Neural cell (in vitro differentiated cells): ENCODE measurements at regions not wholly inside any gene's neighbourhood (a gene's known extent, or its start where the extent isn't known, plus 50 kb on each side); places are given as distances from the start of the nearest gene placed in this dataset.
"Not testable (repeated sequence)": the region's sequence is repeated elsewhere in the genome, so short reads cannot be mapped to it uniquely, and the experiment has no call there.

ENCODE experiments used
- H2AFZ ChIP-seq: fragments of 200-600, 300-800 bp; sonication (generic), shearing (Covaris generic); 2 replicates; pipeline ENCODE4 v1.6.0; 2014; ENCODE audit warnings: low read depth, mild to moderate bottlenecking, antibody characterized with exemption, low read length, moderate library complexity
- H3F3A ChIP-seq: fragments of 200-600 bp; shearing (Covaris generic); 2 replicates; pipeline ENCODE4 v1.6.1; 2016; ENCODE audit warnings: mild to moderate bottlenecking, moderate library complexity, mixed read lengths, antibody characterized with exemption, low read length; ENCODE audit not compliant: insufficient read depth, poor library complexity, severe bottlenecking
- H3K27ac ChIP-seq: fragments of 200-600, 300-800 bp; sonication (generic), shearing (Covaris generic); 2 replicates; pipeline ENCODE4 v1.5.1; 2014; ENCODE audit warnings: mild to moderate bottlenecking, low read length, moderate library complexity
- H3K27me3 ChIP-seq: fragments of 300-800, 200-600 bp; sonication (generic), shearing (Covaris generic); 2 replicates; pipeline ENCODE4 v1.6.0; 2014; ENCODE audit warnings: mild to moderate bottlenecking, low read depth, low read length, moderate library complexity; ENCODE audit not compliant: insufficient read depth
- H3K36me3 ChIP-seq: fragments of 300-800, 200-600 bp; sonication (generic), shearing (Covaris generic); 2 replicates; pipeline ENCODE4 v1.5.1; 2014; ENCODE audit warnings: mild to moderate bottlenecking, antibody characterized with exemption, low read length, moderate library complexity; ENCODE audit not compliant: insufficient read depth
- H3K4me2 ChIP-seq: fragments of 300-800, 200-600 bp; sonication (generic), shearing (Covaris generic); 2 replicates; pipeline ENCODE4 v1.6.0; 2014; ENCODE audit warnings: mild to moderate bottlenecking, low read length
- H3K4me3 ChIP-seq: fragments of 300-800, 200-600 bp; sonication (generic), shearing (Covaris generic); 2 replicates; pipeline ENCODE4 v1.5.1; 2014; ENCODE audit warnings: mild to moderate bottlenecking, low read length, moderate library complexity
- H3K79me2 ChIP-seq: fragments of 200-600 bp; shearing (Covaris generic); replicated peaks from 2 replicates; pipeline ENCODE4 v1.6.0; 2014; ENCODE audit warnings: mild to moderate bottlenecking, low read length, moderate library complexity; ENCODE audit not compliant: insufficient read depth
- H3K9ac ChIP-seq: fragments of 300-800, 200-600 bp; sonication (generic), shearing (Covaris generic); 2 replicates; pipeline ENCODE4 v1.6.1; 2016; ENCODE audit warnings: mild to moderate bottlenecking, low read length, mixed read lengths
- H3K9me2 ChIP-seq: fragments of 200-600 bp; shearing (Covaris generic); 2 replicates; pipeline ENCODE4 v1.6.1; 2016; ENCODE audit warnings: mild to moderate bottlenecking, low read length, mixed read lengths; ENCODE audit not compliant: insufficient read depth
- H3K9me3 ChIP-seq: fragments of 200-600, 300-800 bp; sonication (generic), shearing (Covaris generic); 2 replicates; pipeline ENCODE4 v1.6.1; 2016; ENCODE audit warnings: mild to moderate bottlenecking, mixed run types, low read length, moderate library complexity, mixed read lengths
- H4K20me1 ChIP-seq: fragments of 200-600 bp; shearing (Covaris generic); 2 replicates; pipeline ENCODE4 v1.6.1; 2016; ENCODE audit warnings: mild to moderate bottlenecking, mixed run types; ENCODE audit not compliant: insufficient read depth
- EP300 ChIP-seq: fragments of 450-650 bp; conservative IDR thresholded peaks from 2 replicates; pipeline ENCODE4 v1.6.1; 2014; ENCODE audit warnings: antibody characterized with exemption, mild to moderate bottlenecking, moderate library complexity; ENCODE audit not compliant: poor library complexity, severe bottlenecking
- EZH2 ChIP-seq: fragments of 200-600, 300-800 bp; shearing (Covaris generic), sonication (generic); IDR thresholded peaks from 2 replicates; pipeline ENCODE4 v1.6.1; 2014; ENCODE audit warnings: antibody characterized with exemption, low read length, borderline replicate concordance, mild to moderate bottlenecking; ENCODE audit not compliant: insufficient read depth, poor library complexity, severe bottlenecking
- MXI1 ChIP-seq: fragments of 450-650 bp; conservative IDR thresholded peaks from 2 replicates; pipeline ENCODE4 v1.6.1; 2014; ENCODE audit warnings: antibody characterized with exemption, mild to moderate bottlenecking; ENCODE audit not compliant: poor library complexity, severe bottlenecking
- POLR2AphosphoS5 ChIP-seq: IDR thresholded peaks from 2 replicates; pipeline ENCODE4 v1.6.1; 2012
- RAD21 ChIP-seq: fragments of 450-650 bp; conservative IDR thresholded peaks from 2 replicates; pipeline ENCODE4 v1.6.1; 2014; ENCODE audit warnings: antibody characterized with exemption, mild to moderate bottlenecking, moderate library complexity
- SMC3 ChIP-seq: fragments of 450-650 bp; conservative IDR thresholded peaks from 2 replicates; pipeline ENCODE4 v1.6.1; 2014; ENCODE audit warnings: antibody characterized with exemption, mild to moderate bottlenecking, moderate library complexity; ENCODE audit not compliant: poor library complexity
- TAF1 ChIP-seq: IDR thresholded peaks from 2 replicates; pipeline ENCODE4 v1.6.1; 2012; ENCODE audit warnings: low read depth
- TF ChIP-seq, protein P1 (sequence below): fragments of 450-650 bp; IDR thresholded peaks from 2 replicates; pipeline ENCODE4 v1.5.1; 2014; ENCODE audit warnings: antibody characterized with exemption, mild to moderate bottlenecking, moderate library complexity; ENCODE audit not compliant: poor library complexity, severe bottlenecking
- TF ChIP-seq, protein P2 (sequence below): IDR thresholded peaks from 2 replicates; pipeline ENCODE4 v1.6.1; 2012; ENCODE audit warnings: borderline replicate concordance

DNA sequence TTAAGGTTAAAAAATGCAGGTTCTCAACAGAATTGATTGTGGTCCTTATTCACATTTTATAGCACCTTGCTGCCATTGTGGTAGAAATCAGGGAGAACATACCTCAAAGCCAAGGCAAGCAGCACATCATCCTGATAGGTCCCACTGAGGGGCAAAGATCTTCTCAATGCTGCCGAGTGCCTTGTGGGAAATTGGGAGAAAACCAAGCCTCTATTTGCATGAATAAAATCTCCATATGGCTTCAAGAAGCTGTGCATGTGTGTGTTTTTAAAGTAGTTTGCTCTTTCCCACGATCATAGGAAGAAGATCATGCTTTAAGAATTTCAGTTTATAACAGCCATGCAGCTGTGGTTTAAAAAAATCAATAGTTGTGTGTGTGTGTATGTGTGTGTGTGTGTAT is 216.9 kb upstream of the FBXL7 start:
- Histone ChIP-seq H3K9ac (no peak overlapping the region), H3K9me3 (no peaks in the 10 kb centered on the region), H3K27ac (no peak overlapping the region), H3F3A (no peaks in the 10 kb centered on the region), H3K4me2 (no peak overlapping the region), H3K9me2 (no peaks in the 10 kb centered on the region), H4K20me1 (no peaks in the 10 kb centered on the region), H3K4me3 (no peak overlapping the region), H3K79me2 (no peaks in the 10 kb centered on the region), H3K27me3 (no peaks in the 10 kb centered on the region), H2AFZ (no peak overlapping the region), H3K36me3 (no peaks in the 10 kb centered on the region)
- TF ChIP-seq SMC3, result no peak
- TF ChIP-seq EP300, result no peak
- TF ChIP-seq EZH2, result no peak
- no peak for TF ChIP-seq TAF1
- no peak for TF ChIP-seq POLR2AphosphoS5
- TF ChIP-seq RAD21, result no peak
- TF ChIP-seq MXI1, result no peak
- TF ChIP-seq, protein P1, sequence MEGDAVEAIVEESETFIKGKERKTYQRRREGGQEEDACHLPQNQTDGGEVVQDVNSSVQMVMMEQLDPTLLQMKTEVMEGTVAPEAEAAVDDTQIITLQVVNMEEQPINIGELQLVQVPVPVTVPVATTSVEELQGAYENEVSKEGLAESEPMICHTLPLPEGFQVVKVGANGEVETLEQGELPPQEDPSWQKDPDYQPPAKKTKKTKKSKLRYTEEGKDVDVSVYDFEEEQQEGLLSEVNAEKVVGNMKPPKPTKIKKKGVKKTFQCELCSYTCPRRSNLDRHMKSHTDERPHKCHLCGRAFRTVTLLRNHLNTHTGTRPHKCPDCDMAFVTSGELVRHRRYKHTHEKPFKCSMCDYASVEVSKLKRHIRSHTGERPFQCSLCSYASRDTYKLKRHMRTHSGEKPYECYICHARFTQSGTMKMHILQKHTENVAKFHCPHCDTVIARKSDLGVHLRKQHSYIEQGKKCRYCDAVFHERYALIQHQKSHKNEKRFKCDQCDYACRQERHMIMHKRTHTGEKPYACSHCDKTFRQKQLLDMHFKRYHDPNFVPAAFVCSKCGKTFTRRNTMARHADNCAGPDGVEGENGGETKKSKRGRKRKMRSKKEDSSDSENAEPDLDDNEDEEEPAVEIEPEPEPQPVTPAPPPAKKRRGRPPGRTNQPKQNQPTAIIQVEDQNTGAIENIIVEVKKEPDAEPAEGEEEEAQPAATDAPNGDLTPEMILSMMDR, result no peak

DNA sequence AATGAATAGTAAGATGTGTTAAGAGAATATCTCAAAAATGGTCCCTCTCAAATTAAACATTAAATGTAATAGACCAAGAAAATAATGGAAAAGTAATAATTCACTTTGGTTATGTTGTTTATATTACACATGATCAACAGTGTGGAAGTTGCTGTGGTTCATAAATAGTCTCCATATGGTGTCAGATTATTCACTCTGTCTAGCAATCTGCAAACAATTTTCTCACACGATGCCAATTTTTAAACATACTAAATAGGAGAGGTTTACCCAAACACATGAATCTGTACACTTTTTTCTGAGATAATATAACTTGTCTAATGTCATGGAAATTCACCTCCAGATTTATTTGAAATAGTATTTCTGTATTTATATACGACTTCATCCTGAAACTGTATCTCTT is 217.4 kb upstream of the FBXL7 start:
- Histone ChIP-seq H4K20me1 (no peaks in the 10 kb centered on the region), H3K9me3 (no peaks in the 10 kb centered on the region), H3K79me2 (no peaks in the 10 kb centered on the region), H3F3A (no peaks in the 10 kb centered on the region), H3K9ac (no peak overlapping the region), H3K4me3 (no peak overlapping the region), H3K9me2 (no peaks in the 10 kb centered on the region), H2AFZ (no peak overlapping the region), H3K27ac (no peak overlapping the region), H3K36me3 (no peaks in the 10 kb centered on the region), H3K27me3 (no peaks in the 10 kb centered on the region), H3K4me2 (no peak overlapping the region)
- no peak for TF ChIP-seq EZH2
- no peak for TF ChIP-seq POLR2AphosphoS5
- TF ChIP-seq TAF1, result no peak
- TF ChIP-seq, protein P2, sequence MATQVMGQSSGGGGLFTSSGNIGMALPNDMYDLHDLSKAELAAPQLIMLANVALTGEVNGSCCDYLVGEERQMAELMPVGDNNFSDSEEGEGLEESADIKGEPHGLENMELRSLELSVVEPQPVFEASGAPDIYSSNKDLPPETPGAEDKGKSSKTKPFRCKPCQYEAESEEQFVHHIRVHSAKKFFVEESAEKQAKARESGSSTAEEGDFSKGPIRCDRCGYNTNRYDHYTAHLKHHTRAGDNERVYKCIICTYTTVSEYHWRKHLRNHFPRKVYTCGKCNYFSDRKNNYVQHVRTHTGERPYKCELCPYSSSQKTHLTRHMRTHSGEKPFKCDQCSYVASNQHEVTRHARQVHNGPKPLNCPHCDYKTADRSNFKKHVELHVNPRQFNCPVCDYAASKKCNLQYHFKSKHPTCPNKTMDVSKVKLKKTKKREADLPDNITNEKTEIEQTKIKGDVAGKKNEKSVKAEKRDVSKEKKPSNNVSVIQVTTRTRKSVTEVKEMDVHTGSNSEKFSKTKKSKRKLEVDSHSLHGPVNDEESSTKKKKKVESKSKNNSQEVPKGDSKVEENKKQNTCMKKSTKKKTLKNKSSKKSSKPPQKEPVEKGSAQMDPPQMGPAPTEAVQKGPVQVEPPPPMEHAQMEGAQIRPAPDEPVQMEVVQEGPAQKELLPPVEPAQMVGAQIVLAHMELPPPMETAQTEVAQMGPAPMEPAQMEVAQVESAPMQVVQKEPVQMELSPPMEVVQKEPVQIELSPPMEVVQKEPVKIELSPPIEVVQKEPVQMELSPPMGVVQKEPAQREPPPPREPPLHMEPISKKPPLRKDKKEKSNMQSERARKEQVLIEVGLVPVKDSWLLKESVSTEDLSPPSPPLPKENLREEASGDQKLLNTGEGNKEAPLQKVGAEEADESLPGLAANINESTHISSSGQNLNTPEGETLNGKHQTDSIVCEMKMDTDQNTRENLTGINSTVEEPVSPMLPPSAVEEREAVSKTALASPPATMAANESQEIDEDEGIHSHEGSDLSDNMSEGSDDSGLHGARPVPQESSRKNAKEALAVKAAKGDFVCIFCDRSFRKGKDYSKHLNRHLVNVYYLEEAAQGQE, result no peak
- no peak for TF ChIP-seq EP300
- TF ChIP-seq, protein P1, result no peak
- TF ChIP-seq MXI1, result no peak
- no peak for TF ChIP-seq RAD21
- no peak for TF ChIP-seq SMC3

DNA sequence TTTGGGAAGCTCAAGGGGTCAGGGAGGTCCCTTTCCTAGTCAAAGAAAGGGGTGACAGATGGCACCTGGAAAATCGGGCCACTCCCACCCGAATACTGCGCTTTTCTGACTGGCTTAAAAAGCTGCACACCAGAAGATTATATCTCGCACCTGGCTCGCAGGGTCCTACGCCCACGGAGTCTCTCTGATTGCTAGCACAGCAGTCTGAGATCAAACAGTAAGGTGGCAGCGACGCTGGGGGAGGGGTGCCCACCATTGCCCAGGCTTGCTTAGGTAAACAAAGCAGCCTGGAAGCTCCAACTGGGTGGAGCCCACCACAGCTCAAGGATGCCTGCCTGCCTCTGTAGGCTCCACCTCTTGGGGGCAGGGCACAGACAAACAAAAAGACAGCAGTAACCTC is 228.4 kb upstream of the FBXL7 start:
- not testable (repeated sequence) for H3K36me3 ChIP-seq, H3K9me2 ChIP-seq, H3K9ac ChIP-seq, H3K27me3 ChIP-seq, H2AFZ ChIP-seq, H4K20me1 ChIP-seq, H3K4me2 ChIP-seq, H3K9me3 ChIP-seq, H3K27ac ChIP-seq, H3K79me2 ChIP-seq, H3F3A ChIP-seq, H3K4me3 ChIP-seq
